Activated CD8-positive, alpha-beta T cell treated with anti-CD3 and anti-CD28 coated beads, Interleukin-2, amount 10 ng/mL, durations not matched to agents 7 days and 5 days (primary cell): ENCODE measurements at regions not wholly inside any gene's neighbourhood (a gene's known extent, or its start where the extent isn't known, plus 50 kb on each side); places are given as distances from the start of the nearest gene placed in this dataset.

Experiments used
- ATAC-seq: fragments of 150-1000 bp; cut with Tn5 transposase; one replicate; pipeline ENCODE4 v1.10.0; 2021; ENCODE audit warnings: moderate library complexity
- CTCF ChIA-PET: fragments of 350-600 bp; sonication (Branson Sonifier 250); formaldehyde crosslinking; loops from one replicate; lab custom pipeline; 2021; ENCODE audit warnings: antibody characterized with exemption; lab: Charles Lee
- POLR2A ChIA-PET: fragments of 350-600 bp; sonication (Branson Sonifier 250); formaldehyde crosslinking; loops from one replicate; lab custom pipeline; 2021; ENCODE audit warnings: antibody characterized with exemption; lab: Charles Lee
- DNase-seq: peaks from one replicate; pipeline ENCODE4 v3.0.0-alpha.2; 2020
- H3K27ac Mint-ChIP-seq: one replicate; pipeline ENCODE4 v1.8.0; 2021; ENCODE audit warnings: mild to moderate bottlenecking, mixed read lengths
- H3K27me3 Mint-ChIP-seq: one replicate; pipeline ENCODE4 v1.8.0; 2021; ENCODE audit warnings: low read depth, mixed read lengths
- H3K36me3 Mint-ChIP-seq: one replicate; pipeline ENCODE4 v1.8.0; 2021; ENCODE audit warnings: low read depth, mixed read lengths
- H3K4me1 Mint-ChIP-seq: one replicate; pipeline ENCODE4 v1.8.0; 2021; ENCODE audit warnings: low read depth, mixed read lengths
- H3K4me3 Mint-ChIP-seq: one replicate; pipeline ENCODE4 v1.8.0; 2021; ENCODE audit warnings: mild to moderate bottlenecking, mixed read lengths
- H3K9me3 Mint-ChIP-seq: one replicate; pipeline ENCODE4 v1.8.0; 2022; ENCODE audit warnings: mixed read lengths; ENCODE audit not compliant: insufficient read depth

DNA sequence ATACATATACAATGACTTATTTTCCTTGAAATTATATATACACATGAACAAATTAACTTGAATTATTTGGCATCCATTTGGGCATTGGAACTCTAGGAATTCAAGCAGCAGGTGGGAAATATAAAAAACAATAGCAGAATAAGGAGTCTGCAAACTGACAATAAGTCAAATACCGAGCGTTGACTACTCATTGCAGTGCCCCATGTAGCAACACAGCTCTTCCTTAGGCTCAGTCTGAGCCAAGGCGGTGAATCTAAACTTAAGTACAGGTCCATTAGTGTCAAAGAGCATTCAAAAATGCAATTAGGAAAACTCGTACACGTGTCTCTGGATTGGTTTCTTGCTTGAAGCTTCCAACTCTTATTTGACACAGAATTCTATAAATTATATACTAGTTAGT is 462.5 kb upstream of the KLF12 start:
- ChIA-PET CTCF (no interaction called here), POLR2A (no interaction called here)
- ATAC-seq = no peak
- Mint-ChIP-seq H3K9me3 (peaks cover 5% of the 10 kb centered on the region), H3K36me3 (no peaks in the 10 kb centered on the region), H3K27ac (no peak overlapping the region), H3K27me3 (peaks cover 1% of the 10 kb centered on the region), H3K4me1 (no peaks in the 10 kb centered on the region), H3K4me3 (no peak overlapping the region)
- no peak for DNase-seq

- no peaks in the 10 kb centered on the region for H3K36me3 Mint-ChIP-seq
- H3K27me3 Mint-ChIP-seq = peaks cover 1% of the 10 kb centered on the region
- CTCF ChIA-PET = no interaction called here
- DNase-seq (no peak), ATAC-seq (no peak)
- H3K4me1 Mint-ChIP-seq = no peaks in the 10 kb centered on the region
- H3K9me3 Mint-ChIP-seq = peaks cover 5% of the 10 kb centered on the region
- H3K27ac Mint-ChIP-seq = no peak overlapping the region
- POLR2A ChIA-PET = no interaction called here
- no peak overlapping the region for H3K4me3 Mint-ChIP-seq
Measured at GRCh38 chr13:74593688-74594087, 459.5 kb upstream of the KLF12 start.

- DNase-seq (no peak), ATAC-seq (no peak)
- no peaks in the 10 kb centered on the region for H3K36me3 Mint-ChIP-seq
- peaks cover 14% of the 10 kb centered on the region for H3K27me3 Mint-ChIP-seq
- no peak overlapping the region for H3K27ac Mint-ChIP-seq
- ChIA-PET POLR2A (no interaction called here), CTCF (no interaction called here)
- H3K4me3 Mint-ChIP-seq = no peak overlapping the region
- no peaks in the 10 kb centered on the region for H3K9me3 Mint-ChIP-seq
- H3K4me1 Mint-ChIP-seq = no peaks in the 10 kb centered on the region
Measured at GRCh38 chr13:74586847-74587246, 452.6 kb upstream of the KLF12 start.

DNA sequence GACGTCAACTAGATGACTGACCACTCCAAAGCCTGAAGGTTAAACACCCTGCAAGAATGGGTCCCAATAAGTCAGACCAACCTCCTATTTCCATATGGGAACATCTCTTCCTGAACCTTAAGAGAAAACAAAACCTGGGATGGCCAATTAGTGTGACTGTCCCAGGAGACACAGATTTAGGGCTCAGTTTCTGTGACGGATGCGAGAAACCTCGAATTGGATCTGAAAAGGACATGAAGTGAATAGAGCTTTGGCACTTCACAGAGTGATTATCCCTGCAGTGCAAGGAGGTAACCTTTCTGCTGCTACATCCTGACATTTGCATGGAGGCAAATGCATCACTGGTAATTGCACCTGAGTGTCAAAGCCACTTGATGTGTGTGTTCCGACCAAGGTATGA is 442.2 kb upstream of the KLF12 start:
- POLR2A ChIA-PET = no interaction called here
- DNase-seq = no peak
- no peaks in the 10 kb centered on the region for H3K9me3 Mint-ChIP-seq
- H3K36me3 Mint-ChIP-seq = no peaks in the 10 kb centered on the region
- no peak overlapping the region for H3K27ac Mint-ChIP-seq
- peaks cover 39% of the 10 kb centered on the region for H3K27me3 Mint-ChIP-seq
- peak overlapping the region; percentile 70 for H3K4me3 Mint-ChIP-seq
- CTCF ChIA-PET = no interaction called here
- H3K4me1 Mint-ChIP-seq = peaks cover 16% of the 10 kb centered on the region
- ATAC-seq = no peak

DNA sequence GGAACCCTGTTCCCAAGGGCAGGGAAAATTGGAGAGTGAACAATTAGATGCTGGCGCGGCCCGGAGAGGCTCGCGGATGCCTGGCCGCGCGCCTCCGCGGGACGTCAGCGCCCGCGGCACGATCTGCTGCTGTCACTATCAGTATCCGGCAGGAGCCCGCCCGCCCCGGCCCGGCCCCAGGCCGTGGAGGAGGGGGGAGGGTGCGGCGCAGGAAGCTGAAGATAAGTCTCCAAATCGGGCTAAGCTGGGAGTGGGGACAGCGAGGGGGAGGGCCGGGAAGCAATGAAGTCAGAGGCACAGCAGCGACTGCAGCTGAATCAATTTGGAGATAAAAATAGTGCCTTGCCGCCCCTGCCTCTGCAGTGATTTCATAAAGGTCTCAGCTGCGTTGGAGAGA is 441.5 kb upstream of the KLF12 start:
- CTCF ChIA-PET = no interaction called here

DNA sequence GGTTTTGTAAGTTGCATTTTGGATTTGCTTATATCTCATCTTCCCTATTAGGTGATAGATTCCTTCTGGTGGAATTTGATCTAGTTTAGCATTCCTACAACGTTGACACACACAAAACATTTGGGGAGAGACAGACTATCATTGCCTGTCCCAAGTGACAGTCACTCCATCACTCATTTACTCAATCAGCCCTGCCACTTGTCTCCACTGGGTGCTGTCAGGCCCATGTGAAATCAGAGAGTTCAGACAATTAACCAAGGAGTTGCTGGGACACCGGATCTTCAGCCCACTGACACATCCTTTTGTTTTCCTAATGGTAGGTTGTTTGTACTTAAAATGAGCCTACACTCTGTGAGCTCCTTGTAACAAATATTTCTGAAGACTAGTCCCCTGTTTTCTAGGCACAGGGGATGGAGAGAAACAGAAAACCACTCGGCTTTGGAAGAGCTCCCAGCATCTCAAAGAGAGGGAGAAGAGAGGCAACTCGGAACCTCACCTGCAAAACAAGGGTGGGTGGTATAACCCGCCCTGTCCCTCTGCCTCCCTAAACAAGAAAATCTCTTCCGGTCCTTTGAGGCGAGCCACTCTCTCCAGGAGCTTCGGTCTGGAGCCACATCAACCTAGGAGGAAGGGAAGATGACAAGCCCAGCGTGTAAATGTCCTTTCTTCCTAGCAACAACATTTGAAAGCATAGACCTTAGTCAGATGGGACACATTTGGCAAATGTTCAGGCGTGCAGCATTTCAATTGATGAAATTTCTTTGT is 440.9 kb upstream of the KLF12 start:
- peak overlapping the region; percentile 70 for H3K4me3 Mint-ChIP-seq
- no peak for DNase-seq
- H3K36me3 Mint-ChIP-seq = no peaks in the 10 kb centered on the region
- peak overlapping the region; percentile 14 for H3K27ac Mint-ChIP-seq
- peak; percentile 44 for ATAC-seq
- POLR2A ChIA-PET = no interaction called here
- peaks cover 43% of the 10 kb centered on the region for H3K27me3 Mint-ChIP-seq
- no peaks in the 10 kb centered on the region for H3K9me3 Mint-ChIP-seq
- CTCF ChIA-PET = no interaction called here
- peaks cover 16% of the 10 kb centered on the region for H3K4me1 Mint-ChIP-seq

More for the DNA sequence above, 441.5 kb upstream of the KLF12 start:
- DNase-seq (peak; percentile 70), ATAC-seq (peak; percentile 96)
- Mint-ChIP-seq H3K36me3 (no peaks in the 10 kb centered on the region), H3K4me1 (peaks cover 16% of the 10 kb centered on the region), H3K9me3 (no peaks in the 10 kb centered on the region), H3K27ac (peak overlapping the region; percentile 14), H3K27me3 (peaks cover 40% of the 10 kb centered on the region), H3K4me3 (peak overlapping the region; percentile 70)
- POLR2A ChIA-PET = no interaction called here

DNA sequence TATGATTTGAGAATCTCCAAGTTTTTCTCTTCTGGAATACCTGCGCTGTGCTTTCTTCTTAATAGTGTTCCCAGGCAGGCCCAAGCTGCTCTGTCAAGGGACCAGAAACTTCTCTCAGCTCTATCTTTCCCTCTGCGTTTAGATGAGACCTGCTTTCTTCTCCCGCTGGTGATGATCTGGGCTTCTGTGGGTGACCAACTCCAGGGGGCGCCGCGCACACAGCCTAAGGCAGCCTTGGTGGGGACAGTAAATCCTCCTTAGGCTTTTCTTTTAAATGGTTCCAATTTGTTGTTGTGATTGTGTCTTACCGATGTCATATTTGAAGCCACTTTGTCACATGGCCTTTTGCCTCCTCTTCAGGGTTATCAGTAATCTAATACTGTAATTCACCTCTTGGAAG is 439.4 kb upstream of the KLF12 start:
- peak; percentile 33 for DNase-seq

DNA sequence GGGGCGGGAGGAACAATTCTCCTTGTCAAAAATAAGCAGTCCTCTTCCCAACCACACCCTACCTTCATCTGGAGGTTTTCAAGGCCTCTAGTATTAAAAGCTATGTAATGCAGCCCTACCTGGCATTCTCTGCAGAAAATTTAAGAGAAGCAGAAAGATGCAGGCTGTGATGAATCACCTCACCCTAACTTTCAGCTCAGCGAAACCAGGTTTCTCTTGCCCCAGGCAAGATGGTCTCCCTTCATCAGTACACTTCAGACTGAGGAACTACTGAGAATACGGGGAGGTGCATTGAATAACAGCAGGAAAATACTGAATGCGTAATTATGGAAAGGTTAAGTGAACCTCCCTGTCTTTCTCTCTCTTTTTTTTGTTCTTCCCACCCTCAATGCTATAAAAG is 437.6 kb upstream of the KLF12 start:
- CTCF ChIA-PET = no interaction called here
- H3K27ac Mint-ChIP-seq = no peak overlapping the region

More for the DNA sequence above, 439.4 kb upstream of the KLF12 start:
- Mint-ChIP-seq H3K4me1 (peaks cover 16% of the 10 kb centered on the region), H3K27ac (no peak overlapping the region), H3K27me3 (peaks cover 40% of the 10 kb centered on the region), H3K9me3 (no peaks in the 10 kb centered on the region), H3K4me3 (no peak overlapping the region), H3K36me3 (no peaks in the 10 kb centered on the region)
- POLR2A ChIA-PET = no interaction called here
- no peak for ATAC-seq
- CTCF ChIA-PET = interaction anchor here (0.7 kb wide), 2 partner anchors 15 to 101 kb away, joined by 3 read pairs; no protein-coding TSS in a partner anchor

DNA sequence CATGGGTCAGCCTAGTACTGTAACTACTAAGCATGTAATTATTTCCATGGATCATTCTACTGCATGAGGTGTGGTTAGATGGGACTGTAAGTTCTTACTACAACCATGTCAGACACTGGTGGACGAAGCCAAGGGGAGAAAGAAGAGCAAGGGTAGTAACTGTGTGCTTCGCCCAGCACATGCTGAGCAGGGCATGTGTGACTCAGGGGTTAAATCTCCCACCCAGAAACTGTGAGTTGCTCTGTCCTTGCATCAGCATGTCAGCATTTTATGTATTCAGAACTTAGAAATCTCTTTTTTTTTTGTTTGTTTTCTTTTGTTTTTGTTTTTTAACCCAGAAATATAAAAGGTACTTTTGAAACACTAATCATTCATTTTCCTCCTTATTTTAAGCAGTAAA is 436.6 kb upstream of the KLF12 start:
- ChIA-PET CTCF (no interaction called here), POLR2A (no interaction called here)
- H3K4me3 Mint-ChIP-seq = no peak overlapping the region
- DNase-seq (no peak), ATAC-seq (no peak)
- peaks cover 35% of the 10 kb centered on the region for H3K27me3 Mint-ChIP-seq
- no peak overlapping the region for H3K27ac Mint-ChIP-seq
- peaks cover 10% of the 10 kb centered on the region for H3K4me1 Mint-ChIP-seq
- H3K36me3 Mint-ChIP-seq = no peaks in the 10 kb centered on the region
- no peaks in the 10 kb centered on the region for H3K9me3 Mint-ChIP-seq

More for the DNA sequence above, 437.6 kb upstream of the KLF12 start:
- Mint-ChIP-seq H3K9me3 (no peaks in the 10 kb centered on the region), H3K27me3 (peaks cover 44% of the 10 kb centered on the region), H3K4me1 (peaks cover 16% of the 10 kb centered on the region), H3K36me3 (no peaks in the 10 kb centered on the region), H3K4me3 (no peak overlapping the region)
- ATAC-seq (no peak), DNase-seq (no peak)
- POLR2A ChIA-PET = no interaction called here

GRCh38 chr13:74570046-74570445 is 435.8 kb upstream of the KLF12 start:
- H3K9me3 Mint-ChIP-seq = no peaks in the 10 kb centered on the region
- H3K4me3 Mint-ChIP-seq = no peak overlapping the region
- peaks cover 3% of the 10 kb centered on the region for H3K4me1 Mint-ChIP-seq
- no peak overlapping the region for H3K27ac Mint-ChIP-seq
- no peaks in the 10 kb centered on the region for H3K36me3 Mint-ChIP-seq
- no peak for ATAC-seq
- DNase-seq = no peak
- CTCF ChIA-PET = no interaction called here
- POLR2A ChIA-PET = no interaction called here
- peaks cover 34% of the 10 kb centered on the region for H3K27me3 Mint-ChIP-seq

DNA sequence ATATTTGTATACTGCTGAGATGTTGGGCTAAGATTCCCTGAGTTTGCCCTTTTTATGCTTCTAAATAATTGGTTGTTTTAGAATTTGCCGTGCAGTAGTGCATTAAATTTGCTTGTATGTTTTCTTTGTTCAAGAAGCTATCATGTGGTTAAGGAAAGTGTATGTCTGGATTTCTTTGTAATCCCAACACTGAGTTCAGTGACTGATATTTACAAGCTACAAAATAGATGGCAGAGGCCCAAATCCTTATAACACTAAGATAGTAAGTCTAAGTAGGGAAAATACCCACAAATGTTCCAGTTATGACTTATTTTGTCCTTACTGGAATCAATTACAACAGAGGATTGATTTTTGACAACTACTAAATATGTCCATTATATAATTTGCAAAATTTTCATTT is 435.0 kb upstream of the KLF12 start:
- Mint-ChIP-seq H3K36me3 (no peaks in the 10 kb centered on the region), H3K4me1 (no peaks in the 10 kb centered on the region), H3K4me3 (no peak overlapping the region), H3K27ac (no peak overlapping the region), H3K27me3 (peaks cover 31% of the 10 kb centered on the region), H3K9me3 (no peaks in the 10 kb centered on the region)
- CTCF ChIA-PET = no interaction called here
- POLR2A ChIA-PET = no interaction called here
- no peak for ATAC-seq
- no peak for DNase-seq

DNA sequence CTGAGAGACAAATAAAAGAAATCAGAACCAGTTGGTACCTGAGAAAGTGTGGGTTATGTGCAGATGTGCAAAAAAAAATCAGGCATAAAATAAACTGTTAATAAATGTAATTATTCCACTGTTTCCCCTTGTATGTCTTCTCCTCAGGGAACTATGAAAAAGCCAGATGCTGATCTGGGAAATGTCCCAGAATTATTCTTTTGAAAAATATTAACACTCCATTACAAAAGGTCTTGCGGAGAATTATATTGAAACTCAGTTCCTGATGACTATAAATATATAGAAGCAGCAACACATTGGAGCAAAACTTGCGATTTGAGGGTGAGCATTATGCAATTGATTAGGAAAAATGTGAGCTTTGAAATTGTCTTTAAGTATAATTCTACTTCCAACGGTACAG is 433.3 kb upstream of the KLF12 start:
- DNase-seq = no peak
- ATAC-seq = no peak
- Mint-ChIP-seq H3K36me3 (no peaks in the 10 kb centered on the region), H3K4me1 (no peaks in the 10 kb centered on the region), H3K9me3 (no peaks in the 10 kb centered on the region), H3K27ac (no peak overlapping the region), H3K4me3 (no peak overlapping the region), H3K27me3 (peaks cover 24% of the 10 kb centered on the region)
- POLR2A ChIA-PET = no interaction called here
- CTCF ChIA-PET = no interaction called here

DNA sequence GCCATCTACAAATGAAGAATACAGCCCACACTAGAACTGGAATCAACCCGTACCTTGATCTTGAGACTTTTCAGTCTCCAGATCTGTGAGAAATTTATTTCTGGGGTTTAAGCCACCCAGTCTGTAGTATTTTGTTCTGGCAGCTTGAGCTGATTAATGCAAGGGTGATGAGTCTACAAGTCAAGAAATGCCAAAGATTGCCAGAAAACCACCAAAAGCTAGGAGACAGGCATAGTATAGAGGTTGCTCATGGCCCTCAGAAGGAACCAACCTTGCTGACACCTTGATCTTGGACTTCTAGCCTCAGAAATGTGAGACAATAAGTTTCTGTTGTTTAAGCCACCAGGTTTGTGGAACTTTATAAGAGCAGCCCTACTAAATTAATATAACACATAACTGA is 428.2 kb upstream of the KLF12 start:
- no peaks in the 10 kb centered on the region for H3K4me1 Mint-ChIP-seq
- H3K36me3 Mint-ChIP-seq = no peaks in the 10 kb centered on the region
- H3K27ac Mint-ChIP-seq = no peak overlapping the region
- peaks cover 14% of the 10 kb centered on the region for H3K27me3 Mint-ChIP-seq
- CTCF ChIA-PET = no interaction called here
- POLR2A ChIA-PET = no interaction called here
- H3K4me3 Mint-ChIP-seq = no peak overlapping the region
- DNase-seq (no peak), ATAC-seq (no peak)
- H3K9me3 Mint-ChIP-seq = no peaks in the 10 kb centered on the region
